A549 (cell line): ENCODE measurements at regions not wholly inside any gene's neighbourhood (a gene's known extent, or its start where the extent isn't known, plus 50 kb on each side); places are given as distances from the start of the nearest gene placed in this dataset.

Source experiments
- ATAC-seq, 2 experiments: fragments of 200-7000 bp in 1 of 2; fragments of >200 bp in 1 of 2; cut with Nextera tagmentation in 1 of 2; cut with Tn5 transposase in 1 of 2; 3 replicates each; pipeline versions ENCODE4 v1.8.0 to v1.9.1; 2018 to 2020; ENCODE audit warnings: mild to moderate bottlenecking in 1 of 2, moderate library complexity in 1 of 2
- CTCF ChIA-PET: fragments of 300-600 bp; sonication (Branson Sonifier 250); formaldehyde crosslinking; extraction: SDS; loops from one replicate; lab custom pipeline; 2021; ENCODE audit warnings: antibody characterized with exemption, inconsistent platforms; lab: Yijun Ruan, JAX
- POLR2A ChIA-PET: fragments of 350-600 bp; formaldehyde crosslinking; extraction: SDS; loops from one replicate; lab custom pipeline; 2021; ENCODE audit warnings: antibody characterized with exemption, inconsistent platforms; lab: Yijun Ruan, JAX
- DNase-seq, 2 experiments: peaks; one replicate each; pipeline versions ENCODE4 v3.0.0 to v3.0.0-alpha.2; 2011 to 2016; ENCODE audit warnings: low read depth in 1 of 2, low spot score in 1 of 2
- FAIRE-seq: peaks from 2 replicates; lab custom pipeline; 2011; peaks lifted over from hg19 to GRCh38; lab: Jason Lieb, UNC
- H3K27ac ChIP-seq, 2 experiments: fragments of >200 bp; sonication (Bioruptor Twin); formaldehyde crosslinking; 3 replicates each; pipeline ENCODE4 v1.5.1; 2016 to 2017
- H3K4me1 ChIP-seq: fragments of >200 bp; sonication (Bioruptor Twin); formaldehyde crosslinking; 3 replicates; pipeline ENCODE4 v1.6.1; 2016
- H3K4me2 ChIP-seq: fragments of >200 bp; sonication (Bioruptor Twin); formaldehyde crosslinking; 3 replicates; pipeline ENCODE4 v1.6.1; 2016
- H3K4me3 ChIP-seq: fragments of >200 bp; sonication (Bioruptor Twin); formaldehyde crosslinking; 3 replicates; pipeline ENCODE4 v1.5.1; 2016
- H3K9me3 ChIP-seq: fragments of >200 bp; sonication (Bioruptor Twin); formaldehyde crosslinking; 3 replicates; pipeline ENCODE4 v1.6.1; 2016
- BHLHE40 ChIP-seq: IDR thresholded peaks from 2 replicates; pipeline ENCODE4 v1.6.1; 2012; ENCODE audit warnings: low read depth, low read length, inconsistent platforms
- CEBPB ChIP-seq, 2 experiments: fragments of >200 bp in 1 of 2; sonication (Bioruptor Twin) in 1 of 2; formaldehyde crosslinking in 1 of 2; IDR thresholded peaks; 2 replicates each; pipeline ENCODE4 v1.6.1; 2012 to 2016
- FOXS1 ChIP-seq: fragments of 250-450 bp; sonication (Bioruptor Pico); IDR thresholded peaks from 2 replicates; pipeline ENCODE4 v1.5.0; 2020; ENCODE audit warnings: mild to moderate bottlenecking, moderate library complexity
- HOXB13 ChIP-seq: fragments of 250-450 bp; sonication (Bioruptor Pico); IDR thresholded peaks from 2 replicates; pipeline ENCODE4 v1.5.0; 2020; ENCODE audit warnings: low read depth, mild to moderate bottlenecking, moderate library complexity
- JUN ChIP-seq, 2 experiments: fragments of >200 bp; sonication (Bioruptor Twin); formaldehyde crosslinking; IDR thresholded peaks; 2 replicates in 1 of 2; 3 replicates in 1 of 2; pipeline ENCODE4 v1.6.1; 2016 to 2017
- KDM5A ChIP-seq: fragments of 200-600 bp; sonication (generic); IDR thresholded peaks from 2 replicates; pipeline ENCODE4 v1.6.1; 2016; ENCODE audit warnings: antibody characterized with exemption, mild to moderate bottlenecking
- MAZ ChIP-seq: fragments of 150-350 bp; IDR thresholded peaks from 2 replicates; pipeline ENCODE4 v1.6.1; 2014; ENCODE audit warnings: antibody characterized with exemption, low read depth, low read length, borderline replicate concordance
- MYC ChIP-seq: IDR thresholded peaks from 2 replicates; pipeline ENCODE4 v1.6.1; 2012; ENCODE audit warnings: mild to moderate bottlenecking, inconsistent platforms, low read length, improper control_type of control experiment, borderline replicate concordance
- POLR2AphosphoS2 ChIP-seq: conservative IDR thresholded peaks from 2 replicates; pipeline ENCODE4 v1.6.1; 2012; ENCODE audit warnings: low read length, improper control_type of control experiment, inconsistent platforms
- RARB ChIP-seq: fragments of 250-450 bp; sonication (Bioruptor Pico); IDR thresholded peaks from 2 replicates; pipeline ENCODE4 v1.8.0; 2021; ENCODE audit warnings: mild to moderate bottlenecking, moderate library complexity
- RNF2 ChIP-seq: fragments of 200-600 bp; sonication (generic); IDR thresholded peaks from 2 replicates; pipeline ENCODE4 v1.6.1; 2016; ENCODE audit warnings: low read depth, mild to moderate bottlenecking, antibody characterized with exemption, moderate library complexity, borderline replicate concordance
- SMC3 ChIP-seq: fragments of >200 bp; sonication (Bioruptor Twin); formaldehyde crosslinking; IDR thresholded peaks from 3 replicates; pipeline ENCODE4 v1.6.1; 2018; ENCODE audit warnings: inconsistent platforms
- SREBF2 ChIP-seq: fragments of 450-650 bp; IDR thresholded peaks from 2 replicates; pipeline ENCODE4 v1.6.1; 2014; ENCODE audit warnings: mild to moderate bottlenecking, moderate library complexity
- TP53 ChIP-seq: fragments of 250-450 bp; sonication (Bioruptor Pico); IDR thresholded peaks from 2 replicates; pipeline ENCODE4 v1.5.0; 2021; ENCODE audit warnings: mild to moderate bottlenecking, moderate library complexity
- WGBS: methylation state at CpG from one replicate; pipeline ENCODE4 v1.1.6; 2017; ENCODE audit errors: missing lambda C conversion rate; 5-methylcytosine and 5-hydroxymethylcytosine counted together
- TF ChIP-seq, protein P1 (sequence below): fragments of >200 bp; sonication (Bioruptor Twin); formaldehyde crosslinking; IDR thresholded peaks from 3 replicates; pipeline ENCODE4 v1.6.1; 2016
- TF ChIP-seq, protein P2 (sequence below): fragments of 450-650 bp; IDR thresholded peaks from 2 replicates; pipeline ENCODE4 v1.6.1; 2014; ENCODE audit warnings: antibody characterized with exemption
- TF ChIP-seq, protein P3 (sequence below): IDR thresholded peaks from 2 replicates; pipeline ENCODE4 v1.6.1; 2012
- TF ChIP-seq, protein P4 (sequence below): fragments of 200-600 bp; sonication (generic); IDR thresholded peaks from 2 replicates; pipeline ENCODE4 v1.6.1; 2016; ENCODE audit warnings: antibody characterized with exemption, mild to moderate bottlenecking, moderate library complexity
- TF ChIP-seq, protein P5 (sequence below): IDR thresholded peaks from 2 replicates; pipeline ENCODE4 v1.6.1; 2012

DNA sequence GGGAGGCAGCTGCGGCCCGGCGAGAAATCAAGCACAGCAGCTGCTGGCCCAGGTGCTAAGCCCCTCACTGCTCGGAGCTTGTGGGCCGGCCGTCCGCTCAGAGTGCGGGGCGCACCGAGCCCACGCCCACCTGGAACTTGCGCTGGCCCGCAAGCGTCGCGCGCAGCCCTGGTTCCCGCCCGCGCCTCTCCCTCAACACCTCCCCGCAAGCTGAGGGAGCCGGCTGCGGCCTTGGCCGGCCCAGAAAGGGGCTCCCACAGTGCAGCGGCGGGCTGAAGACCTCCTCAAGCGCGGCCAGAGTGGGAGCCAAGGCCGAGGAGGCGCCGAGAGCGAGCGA, 92.9 kb downstream of the HAPSTR1 start:
- H3K4me1 ChIP-seq, result no peaks in the 10 kb centered on the region
- POLR2A ChIA-PET, result no interaction called here
- no peak overlapping the region for H3K4me3 ChIP-seq
- WGBS, result 72% methylated on average over 31 of the region's 33 CpGs
- no peaks in the 10 kb centered on the region for H3K9me3 ChIP-seq
- no peak for TF ChIP-seq BHLHE40
- no peak for TF ChIP-seq FOXS1 (CRISPR knock-in tag)
- no peak for TF ChIP-seq KDM5A
- DNase-seq, result no peak
- no peak overlapping the region for H3K27ac ChIP-seq
- no peak for FAIRE-seq
- no peak for ATAC-seq
- H3K4me2 ChIP-seq, result no peak overlapping the region
- CTCF ChIA-PET, result no interaction called here

DNA sequence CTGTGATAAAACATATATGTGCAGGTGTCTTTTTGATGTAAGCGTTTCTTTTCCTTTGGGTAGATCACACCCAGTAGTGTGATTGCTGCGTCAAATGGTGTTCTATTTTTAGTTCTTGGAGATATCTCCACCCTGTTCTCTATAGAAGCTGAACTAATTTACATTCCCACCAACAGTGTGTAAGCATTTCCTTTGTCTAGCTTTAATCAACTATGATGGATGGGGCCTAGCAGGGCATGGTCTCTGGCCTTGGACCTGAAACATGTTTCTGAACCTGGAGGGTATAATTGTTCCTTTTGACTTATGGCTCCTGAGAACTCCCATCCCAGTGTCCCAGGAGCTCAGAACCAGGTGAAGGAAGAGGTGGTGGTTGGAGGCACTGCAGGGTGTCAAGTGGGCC, 93.9 kb downstream of the HAPSTR1 start:
- no peak for DNase-seq
- no peak for ATAC-seq
- no peak for FAIRE-seq
- H3K4me3 ChIP-seq, result no peak overlapping the region
- no peak overlapping the region for H3K4me2 ChIP-seq
- POLR2A ChIA-PET, result no interaction called here
- H3K27ac ChIP-seq, result no peak overlapping the region
- no peak for TF ChIP-seq MYC
- TF ChIP-seq, protein P1, sequence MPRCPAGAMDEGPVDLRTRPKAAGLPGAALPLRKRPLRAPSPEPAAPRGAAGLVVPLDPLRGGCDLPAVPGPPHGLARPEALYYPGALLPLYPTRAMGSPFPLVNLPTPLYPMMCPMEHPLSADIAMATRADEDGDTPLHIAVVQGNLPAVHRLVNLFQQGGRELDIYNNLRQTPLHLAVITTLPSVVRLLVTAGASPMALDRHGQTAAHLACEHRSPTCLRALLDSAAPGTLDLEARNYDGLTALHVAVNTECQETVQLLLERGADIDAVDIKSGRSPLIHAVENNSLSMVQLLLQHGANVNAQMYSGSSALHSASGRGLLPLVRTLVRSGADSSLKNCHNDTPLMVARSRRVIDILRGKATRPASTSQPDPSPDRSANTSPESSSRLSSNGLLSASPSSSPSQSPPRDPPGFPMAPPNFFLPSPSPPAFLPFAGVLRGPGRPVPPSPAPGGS, result no peak
- no peak for TF ChIP-seq JUN (IDR thresholded peaks at IDR 0.05)
- TF ChIP-seq POLR2AphosphoS2, result no peak
- no peak for TF ChIP-seq CEBPB (IDR thresholded peaks at IDR 0.05)
- TF ChIP-seq, protein P2, sequence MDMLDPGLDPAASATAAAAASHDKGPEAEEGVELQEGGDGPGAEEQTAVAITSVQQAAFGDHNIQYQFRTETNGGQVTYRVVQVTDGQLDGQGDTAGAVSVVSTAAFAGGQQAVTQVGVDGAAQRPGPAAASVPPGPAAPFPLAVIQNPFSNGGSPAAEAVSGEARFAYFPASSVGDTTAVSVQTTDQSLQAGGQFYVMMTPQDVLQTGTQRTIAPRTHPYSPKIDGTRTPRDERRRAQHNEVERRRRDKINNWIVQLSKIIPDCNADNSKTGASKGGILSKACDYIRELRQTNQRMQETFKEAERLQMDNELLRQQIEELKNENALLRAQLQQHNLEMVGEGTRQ, result no peak
- TF ChIP-seq TP53 (CRISPR knock-in tag), result no peak
- no peak for TF ChIP-seq HOXB13
- TF ChIP-seq, protein P3, sequence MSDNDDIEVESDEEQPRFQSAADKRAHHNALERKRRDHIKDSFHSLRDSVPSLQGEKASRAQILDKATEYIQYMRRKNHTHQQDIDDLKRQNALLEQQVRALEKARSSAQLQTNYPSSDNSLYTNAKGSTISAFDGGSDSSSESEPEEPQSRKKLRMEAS, result no peak
- no peak for TF ChIP-seq SMC3
- TF ChIP-seq RNF2, result no peak
- no peak for TF ChIP-seq RARB (CRISPR knock-in tag)
- TF ChIP-seq, protein P4, sequence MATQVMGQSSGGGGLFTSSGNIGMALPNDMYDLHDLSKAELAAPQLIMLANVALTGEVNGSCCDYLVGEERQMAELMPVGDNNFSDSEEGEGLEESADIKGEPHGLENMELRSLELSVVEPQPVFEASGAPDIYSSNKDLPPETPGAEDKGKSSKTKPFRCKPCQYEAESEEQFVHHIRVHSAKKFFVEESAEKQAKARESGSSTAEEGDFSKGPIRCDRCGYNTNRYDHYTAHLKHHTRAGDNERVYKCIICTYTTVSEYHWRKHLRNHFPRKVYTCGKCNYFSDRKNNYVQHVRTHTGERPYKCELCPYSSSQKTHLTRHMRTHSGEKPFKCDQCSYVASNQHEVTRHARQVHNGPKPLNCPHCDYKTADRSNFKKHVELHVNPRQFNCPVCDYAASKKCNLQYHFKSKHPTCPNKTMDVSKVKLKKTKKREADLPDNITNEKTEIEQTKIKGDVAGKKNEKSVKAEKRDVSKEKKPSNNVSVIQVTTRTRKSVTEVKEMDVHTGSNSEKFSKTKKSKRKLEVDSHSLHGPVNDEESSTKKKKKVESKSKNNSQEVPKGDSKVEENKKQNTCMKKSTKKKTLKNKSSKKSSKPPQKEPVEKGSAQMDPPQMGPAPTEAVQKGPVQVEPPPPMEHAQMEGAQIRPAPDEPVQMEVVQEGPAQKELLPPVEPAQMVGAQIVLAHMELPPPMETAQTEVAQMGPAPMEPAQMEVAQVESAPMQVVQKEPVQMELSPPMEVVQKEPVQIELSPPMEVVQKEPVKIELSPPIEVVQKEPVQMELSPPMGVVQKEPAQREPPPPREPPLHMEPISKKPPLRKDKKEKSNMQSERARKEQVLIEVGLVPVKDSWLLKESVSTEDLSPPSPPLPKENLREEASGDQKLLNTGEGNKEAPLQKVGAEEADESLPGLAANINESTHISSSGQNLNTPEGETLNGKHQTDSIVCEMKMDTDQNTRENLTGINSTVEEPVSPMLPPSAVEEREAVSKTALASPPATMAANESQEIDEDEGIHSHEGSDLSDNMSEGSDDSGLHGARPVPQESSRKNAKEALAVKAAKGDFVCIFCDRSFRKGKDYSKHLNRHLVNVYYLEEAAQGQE, result no peak
- TF ChIP-seq SREBF2, result no peak
- no peak for TF ChIP-seq MAZ
- TF ChIP-seq, protein P5, sequence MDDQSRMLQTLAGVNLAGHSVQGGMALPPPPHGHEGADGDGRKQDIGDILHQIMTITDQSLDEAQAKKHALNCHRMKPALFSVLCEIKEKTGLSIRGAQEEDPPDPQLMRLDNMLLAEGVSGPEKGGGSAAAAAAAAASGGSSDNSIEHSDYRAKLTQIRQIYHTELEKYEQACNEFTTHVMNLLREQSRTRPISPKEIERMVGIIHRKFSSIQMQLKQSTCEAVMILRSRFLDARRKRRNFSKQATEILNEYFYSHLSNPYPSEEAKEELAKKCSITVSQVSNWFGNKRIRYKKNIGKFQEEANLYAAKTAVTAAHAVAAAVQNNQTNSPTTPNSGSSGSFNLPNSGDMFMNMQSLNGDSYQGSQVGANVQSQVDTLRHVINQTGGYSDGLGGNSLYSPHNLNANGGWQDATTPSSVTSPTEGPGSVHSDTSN, result no peak
- TF ChIP-seq, all 56 proteins: peak for 0
- WGBS, result 58% methylated on average over 2 of the region's 2 CpGs
- no peaks in the 10 kb centered on the region for H3K4me1 ChIP-seq
- CTCF ChIA-PET, result interaction anchor here (0.7 to 1.2 kb wide), 2 partner anchors 9 to 27 kb away, joined by 3 read pairs; no protein-coding TSS in a partner anchor
- no peaks in the 10 kb centered on the region for H3K9me3 ChIP-seq
